NCI-H748 treated with DMSO at 0.1 percent for 48 hours (cell line): ENCODE measurements at regions not wholly inside any gene's neighbourhood (a gene's known extent, or its start where the extent isn't known, plus 50 kb on each side); places are given as distances from the start of the nearest gene placed in this dataset.
"Not testable (repeated sequence)": the region's sequence is repeated elsewhere in the genome, so short reads cannot be mapped to it uniquely, and the experiment has no call there.

ENCODE experiments used
- DNase-seq: peaks from one replicate; lab custom pipeline; 2025; lab: John Stamatoyannopoulos, UW

DNA sequence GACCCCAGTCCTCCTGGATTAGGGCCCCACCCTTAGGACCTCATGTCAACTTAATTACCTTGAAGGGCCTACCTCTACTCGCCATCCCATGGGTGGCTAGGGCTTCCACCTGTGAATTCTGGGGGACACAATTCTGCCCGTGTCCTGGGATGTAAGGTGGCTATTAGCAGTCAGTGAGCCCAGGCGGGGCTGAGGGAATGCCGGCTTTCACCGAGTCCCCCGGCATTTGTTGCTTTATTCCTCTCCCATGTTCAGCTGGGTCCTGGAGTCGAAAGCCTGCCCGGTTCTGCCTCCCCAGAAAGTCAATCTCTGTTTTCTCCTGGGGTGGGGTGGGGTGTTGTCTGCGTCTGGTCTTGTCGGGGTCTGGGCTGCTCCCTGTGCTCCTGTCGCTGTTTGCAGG, 125.6 kb downstream of the GLRX3 start:
- no peak for DNase-seq

DNA sequence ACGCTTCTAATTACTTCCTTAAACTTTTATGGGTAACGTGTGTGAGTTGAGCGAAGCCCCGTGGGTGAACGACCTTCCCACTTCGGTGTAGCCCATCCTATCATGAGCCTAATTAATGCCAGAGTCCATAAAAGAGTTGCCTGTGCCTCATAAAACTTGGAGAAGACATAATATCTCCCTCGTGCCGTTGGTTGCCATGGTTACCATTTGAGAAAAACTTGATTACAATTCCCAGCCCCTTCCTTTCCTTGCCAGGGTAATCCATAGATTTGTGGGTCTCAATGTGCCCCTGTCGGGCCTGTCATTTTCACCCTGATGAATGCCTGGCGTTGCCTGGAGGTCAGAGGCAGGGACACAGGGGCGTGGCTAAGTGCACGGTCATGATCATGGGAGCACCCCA, 127.1 kb downstream of the GLRX3 start:
- DNase-seq = no peak

DNA sequence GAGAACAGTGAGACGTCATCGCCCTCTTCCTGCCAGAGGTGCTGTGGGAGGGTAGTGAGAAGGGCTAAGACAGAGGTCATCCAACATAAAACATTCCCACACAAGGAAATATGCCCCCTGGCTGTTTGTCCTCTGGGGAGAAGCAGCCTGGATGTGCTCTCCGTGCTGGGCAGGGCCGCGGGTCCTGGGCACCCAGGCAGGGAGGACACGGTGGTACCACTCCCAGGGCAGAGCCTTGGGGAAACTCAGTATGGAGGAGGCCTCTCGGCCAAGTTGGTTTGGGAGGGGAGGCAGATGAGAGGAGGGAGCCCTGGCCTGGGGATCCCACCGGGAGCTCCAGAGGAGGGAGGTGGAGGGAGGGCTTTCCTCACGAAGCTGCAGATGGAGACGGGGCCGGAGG, 129.4 kb downstream of the GLRX3 start:
- DNase-seq = no peak

DNA sequence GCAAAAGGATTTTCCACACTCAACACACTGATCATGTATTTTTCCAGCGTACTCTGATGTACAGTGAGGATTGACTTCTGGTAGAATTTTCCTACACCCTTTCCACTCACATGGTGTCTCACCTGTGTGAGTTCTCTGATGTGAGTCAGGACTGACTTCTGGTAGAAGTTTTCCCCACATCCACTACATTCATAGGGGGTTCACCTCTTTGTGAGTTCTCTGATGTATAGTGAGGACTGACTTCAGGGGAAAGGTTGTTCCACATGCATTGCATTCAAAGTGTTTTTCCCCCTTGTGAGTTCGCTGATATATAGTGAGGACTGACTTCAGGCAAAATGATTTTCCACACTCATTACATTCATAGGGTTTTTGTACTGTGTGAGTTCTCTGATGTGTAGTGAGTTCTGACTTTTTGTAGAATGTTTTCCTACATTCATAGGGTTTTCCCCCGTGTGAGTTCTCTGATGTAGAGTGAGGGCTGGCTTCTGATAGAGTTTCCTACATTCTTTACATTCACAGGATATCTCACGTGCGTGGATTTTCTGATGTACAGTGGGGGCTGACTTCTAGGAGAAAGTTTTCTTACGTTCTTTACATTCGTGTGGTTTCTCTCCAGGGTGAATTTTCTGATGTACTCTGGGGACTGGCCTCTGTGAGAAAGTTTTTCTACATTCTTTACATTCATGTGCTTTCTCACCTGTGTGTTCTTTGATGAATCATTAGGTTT, 146.5 kb downstream of the GLRX3 start:
- DNase-seq = no peak

DNA sequence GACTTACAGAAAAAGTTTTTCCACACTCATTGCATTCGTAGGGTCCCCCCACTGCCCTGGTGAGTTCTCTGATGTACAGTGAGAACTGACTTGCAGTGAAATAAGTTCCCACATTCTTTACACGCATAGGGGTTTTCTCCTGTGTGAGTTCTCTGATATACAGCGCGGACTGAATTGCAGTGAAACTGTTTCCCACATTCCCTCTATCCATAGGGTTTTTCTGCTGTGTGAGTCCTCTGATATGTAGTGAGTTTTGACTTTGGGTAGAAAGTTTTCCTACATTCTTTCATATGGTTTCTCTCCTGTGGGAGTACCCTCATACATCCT, 147.0 kb downstream of the GLRX3 start:
- no peak for DNase-seq

DNA sequence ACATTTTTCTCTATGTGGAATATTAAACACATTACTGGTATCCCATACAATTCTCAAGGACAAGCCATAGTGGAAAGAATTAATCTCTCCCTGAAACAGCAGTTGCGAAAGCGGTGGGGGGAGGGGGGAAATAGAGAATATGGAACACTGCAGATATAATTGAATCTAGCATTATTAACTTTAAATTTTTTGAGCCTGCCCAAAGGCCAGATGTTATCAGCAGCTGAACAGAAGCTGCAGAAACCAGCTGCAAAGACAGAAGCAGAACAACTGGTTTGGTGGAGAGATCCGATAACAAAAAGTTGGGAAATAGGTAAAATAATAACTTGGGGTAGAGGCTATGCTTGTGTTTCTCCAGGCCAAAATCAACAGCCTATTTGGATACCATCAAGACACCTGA, 159.6 kb downstream of the GLRX3 start:
- DNase-seq = not testable (repeated sequence)

DNA sequence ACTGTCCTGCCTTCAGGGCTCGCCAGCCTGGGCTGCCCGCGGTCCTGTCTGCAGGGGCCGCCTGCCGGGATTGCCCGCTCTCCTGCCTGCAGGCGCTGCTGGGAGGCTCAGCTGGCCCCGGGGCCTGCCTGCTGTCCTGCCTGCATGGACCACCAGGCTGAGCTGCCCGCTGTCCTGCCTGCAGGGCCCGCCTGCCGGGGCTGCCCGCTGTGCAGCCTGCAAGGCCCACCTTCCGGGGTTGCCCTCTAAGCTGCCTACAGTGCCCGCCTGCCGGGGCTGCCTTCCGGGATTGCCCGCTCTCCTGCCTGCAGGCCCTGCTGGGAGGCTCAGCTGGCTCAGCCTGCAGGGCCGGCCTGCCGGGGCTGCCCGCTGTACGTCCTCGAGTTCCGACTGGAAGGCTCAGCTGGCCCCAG, 164.4 kb downstream of the GLRX3 start:
- no peak for DNase-seq

GRCh38 chr10:130301021-130301892, 165.1 kb downstream of the GLRX3 start:
- DNase-seq = no peak

DNA sequence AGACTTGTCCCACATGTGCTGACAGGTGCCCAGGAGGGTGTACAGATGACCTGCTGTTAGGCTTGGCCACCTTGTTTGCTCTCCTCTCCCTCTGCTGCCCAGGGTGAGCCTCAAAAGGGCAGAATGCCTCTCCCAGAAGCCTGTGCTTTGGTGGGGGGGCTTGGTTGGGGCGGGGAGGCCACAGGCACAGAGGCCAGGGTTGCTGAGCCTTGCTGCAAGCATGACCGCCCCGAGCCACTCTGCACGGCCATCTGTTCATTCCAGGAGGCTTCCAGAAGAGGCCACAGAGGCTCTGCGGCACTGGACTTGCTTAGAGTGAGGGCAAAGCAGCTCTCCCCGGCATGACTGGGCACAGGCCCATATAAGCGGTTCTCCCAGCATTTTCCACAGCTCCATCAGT, 190.8 kb downstream of the GLRX3 start:
- no peak for DNase-seq

- no peak for DNase-seq
Measured at GRCh38 chr10:130329792-130330191, 193.6 kb downstream of the GLRX3 start.

GRCh38 chr10:130333185-130333584, 197.0 kb downstream of the GLRX3 start:
- no peak for DNase-seq

GRCh38 chr10:130335336-130335735, 199.1 kb downstream of the GLRX3 start:
- no peak for DNase-seq

GRCh38 chr10:130336617-130337304, 200.6 kb downstream of the GLRX3 start:
- DNase-seq = peak; percentile 6

DNA sequence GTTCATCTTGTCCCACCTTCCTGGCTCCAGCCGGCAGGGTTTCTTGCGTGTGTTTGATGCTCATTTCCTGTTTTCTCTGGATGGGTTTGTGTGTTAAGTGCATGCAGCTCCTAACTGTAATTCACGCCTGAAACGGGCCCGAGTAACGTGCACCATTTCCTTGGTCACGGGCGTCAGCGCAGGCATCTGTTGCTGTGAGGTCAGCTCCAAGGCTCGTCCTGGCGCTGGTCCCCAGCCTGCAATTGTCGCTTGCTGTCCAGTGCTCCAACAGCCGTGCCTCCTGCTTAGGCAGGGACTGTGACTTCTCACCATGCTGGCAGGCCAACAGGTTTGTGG, 201.1 kb downstream of the GLRX3 start:
- DNase-seq = no peak

DNA sequence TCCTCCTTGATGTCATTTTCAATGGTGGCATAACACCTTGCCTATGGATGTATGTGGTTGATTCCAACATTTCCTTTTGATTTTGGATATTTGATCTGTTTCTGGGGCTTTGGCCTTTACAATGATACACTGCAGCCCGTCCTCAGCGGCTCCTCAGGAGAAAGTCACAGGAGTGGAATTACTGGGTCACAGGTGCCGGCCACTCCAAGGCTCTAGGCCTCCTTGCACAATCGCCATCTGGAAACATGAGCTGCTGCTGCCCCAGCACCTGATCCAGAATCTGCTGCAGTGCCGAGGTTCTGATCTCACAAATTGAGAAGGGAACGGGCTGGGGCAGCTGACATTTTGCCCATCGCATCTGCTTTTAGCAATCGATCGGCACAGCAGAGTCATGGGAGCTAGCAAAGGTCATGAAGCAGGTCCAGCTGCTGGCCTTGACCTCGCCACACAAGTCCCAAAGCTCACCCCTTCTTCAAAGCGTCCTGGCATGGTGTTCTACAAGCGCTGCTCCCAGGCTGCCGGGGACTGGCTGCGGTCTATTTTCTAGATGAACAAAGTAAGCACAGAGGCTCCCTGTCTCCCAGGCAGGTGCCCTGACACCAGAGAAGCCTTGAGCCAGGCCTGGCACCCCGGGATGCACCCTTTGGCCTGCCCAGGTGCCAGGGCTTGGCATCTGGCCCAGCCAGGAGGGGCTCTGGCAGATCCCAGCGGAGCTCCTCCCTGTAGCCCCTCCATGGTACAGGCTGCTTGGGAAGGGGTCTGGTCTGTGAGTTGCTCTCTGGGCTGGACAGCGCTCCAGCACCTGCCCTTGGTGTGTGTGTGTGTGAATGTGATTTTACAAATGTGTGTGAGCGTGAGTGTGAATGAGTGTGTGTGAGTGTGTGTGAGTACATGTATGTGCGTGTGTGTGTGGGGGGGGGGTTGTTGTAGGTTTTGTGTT, 201.8 kb downstream of the GLRX3 start:
- DNase-seq = no peak

- DNase-seq = no peak
Measured at GRCh38 chr10:130338636-130339024, 202.4 kb downstream of the GLRX3 start.

GRCh38 chr10:130339091-130339490, 202.9 kb downstream of the GLRX3 start:
- no peak for DNase-seq

- no peak for DNase-seq
Measured at GRCh38 chr10:130339911-130340310, 203.7 kb downstream of the GLRX3 start.

DNA sequence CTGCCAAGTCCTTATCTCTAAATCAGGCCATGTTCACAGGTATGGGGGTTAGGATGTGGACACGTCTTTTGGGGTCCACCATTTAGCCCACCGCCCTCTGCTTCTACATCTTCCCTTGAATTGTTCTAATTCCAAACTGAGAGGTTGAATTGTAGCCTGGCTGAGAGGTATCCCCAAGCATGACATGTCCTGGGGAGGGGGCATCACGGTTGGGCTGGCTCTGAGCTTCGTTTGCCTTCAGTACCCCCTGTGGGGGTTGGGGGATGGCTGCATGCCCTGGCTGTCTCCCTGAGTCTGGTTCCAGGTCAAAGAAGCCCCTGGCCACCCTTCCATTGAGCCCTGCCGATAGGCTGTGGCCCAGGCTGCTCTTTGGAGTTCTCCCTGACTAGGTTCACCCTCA, 204.6 kb downstream of the GLRX3 start:
- DNase-seq = no peak

DNA sequence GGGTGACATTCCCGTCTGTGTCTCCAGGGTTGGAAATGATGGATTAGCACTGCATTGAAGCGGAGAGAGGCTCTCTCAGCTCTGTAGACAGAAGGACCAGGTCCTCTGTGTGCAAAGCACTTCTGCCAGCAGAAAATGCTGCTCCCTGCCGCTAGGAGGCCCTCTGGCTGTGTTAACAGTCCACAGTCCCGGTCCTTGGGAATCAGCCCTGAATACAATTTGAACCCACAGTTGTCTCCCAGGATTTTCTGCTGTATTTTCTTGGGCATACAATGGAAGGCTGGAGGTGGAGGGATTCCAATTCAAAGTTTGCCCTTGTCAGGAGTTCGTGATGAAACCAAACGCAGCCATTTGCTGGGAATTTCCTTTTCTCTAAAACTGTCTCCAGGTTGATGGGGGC, 205.2 kb downstream of the GLRX3 start:
- peak; percentile 31 for DNase-seq

DNA sequence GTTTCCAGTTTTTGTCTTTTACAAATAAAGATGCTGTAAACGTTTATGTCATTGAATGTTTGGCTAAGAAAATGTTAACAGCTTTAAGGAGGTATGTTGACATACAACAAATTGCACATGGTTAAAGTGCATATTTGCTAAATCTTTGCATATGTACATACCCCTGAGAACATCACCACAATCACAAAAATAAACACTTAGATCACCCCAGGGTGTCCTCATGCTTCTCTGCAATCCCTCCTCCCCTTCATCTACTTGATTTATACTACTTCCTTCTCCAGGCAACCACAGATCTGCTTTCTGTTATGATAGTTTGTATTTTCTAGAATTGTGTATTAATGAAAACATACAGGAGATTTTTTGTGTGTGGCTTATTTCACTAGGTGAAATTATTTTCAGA, 209.5 kb downstream of the GLRX3 start:
- DNase-seq = peak; percentile 8

- DNase-seq = no peak
Measured at GRCh38 chr10:130350996-130351395, 214.8 kb downstream of the GLRX3 start.
